ENCODE measurements at regions not wholly inside any gene's neighbourhood (a gene's known extent, or its start where the extent isn't known, plus 50 kb on each side); places are given as distances from the start of the nearest gene placed in this dataset.

DNA sequence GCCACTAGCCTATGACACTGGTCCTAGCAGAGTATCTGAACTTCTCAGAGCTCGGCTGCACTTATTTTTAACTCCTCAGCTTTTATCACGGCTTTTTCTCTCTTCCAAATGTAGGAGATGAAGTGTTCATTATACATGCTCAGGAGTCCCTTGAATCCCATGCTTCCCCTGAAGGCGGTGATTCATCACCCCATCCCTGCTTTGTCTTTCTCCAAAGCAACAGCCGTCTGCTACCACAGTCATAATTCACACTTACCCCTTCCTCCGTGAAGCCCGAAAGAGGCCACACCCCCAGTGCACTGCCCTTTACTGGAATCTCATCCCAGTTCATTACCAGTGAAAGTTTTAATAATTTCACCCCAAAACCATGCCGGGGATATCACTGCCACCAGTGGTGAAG, 301.5 kb upstream of the SHH start:
- TF ChIP-seq, protein P1, sequence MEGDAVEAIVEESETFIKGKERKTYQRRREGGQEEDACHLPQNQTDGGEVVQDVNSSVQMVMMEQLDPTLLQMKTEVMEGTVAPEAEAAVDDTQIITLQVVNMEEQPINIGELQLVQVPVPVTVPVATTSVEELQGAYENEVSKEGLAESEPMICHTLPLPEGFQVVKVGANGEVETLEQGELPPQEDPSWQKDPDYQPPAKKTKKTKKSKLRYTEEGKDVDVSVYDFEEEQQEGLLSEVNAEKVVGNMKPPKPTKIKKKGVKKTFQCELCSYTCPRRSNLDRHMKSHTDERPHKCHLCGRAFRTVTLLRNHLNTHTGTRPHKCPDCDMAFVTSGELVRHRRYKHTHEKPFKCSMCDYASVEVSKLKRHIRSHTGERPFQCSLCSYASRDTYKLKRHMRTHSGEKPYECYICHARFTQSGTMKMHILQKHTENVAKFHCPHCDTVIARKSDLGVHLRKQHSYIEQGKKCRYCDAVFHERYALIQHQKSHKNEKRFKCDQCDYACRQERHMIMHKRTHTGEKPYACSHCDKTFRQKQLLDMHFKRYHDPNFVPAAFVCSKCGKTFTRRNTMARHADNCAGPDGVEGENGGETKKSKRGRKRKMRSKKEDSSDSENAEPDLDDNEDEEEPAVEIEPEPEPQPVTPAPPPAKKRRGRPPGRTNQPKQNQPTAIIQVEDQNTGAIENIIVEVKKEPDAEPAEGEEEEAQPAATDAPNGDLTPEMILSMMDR (IDR thresholded peaks at IDR 0.05): no peak

DNA sequence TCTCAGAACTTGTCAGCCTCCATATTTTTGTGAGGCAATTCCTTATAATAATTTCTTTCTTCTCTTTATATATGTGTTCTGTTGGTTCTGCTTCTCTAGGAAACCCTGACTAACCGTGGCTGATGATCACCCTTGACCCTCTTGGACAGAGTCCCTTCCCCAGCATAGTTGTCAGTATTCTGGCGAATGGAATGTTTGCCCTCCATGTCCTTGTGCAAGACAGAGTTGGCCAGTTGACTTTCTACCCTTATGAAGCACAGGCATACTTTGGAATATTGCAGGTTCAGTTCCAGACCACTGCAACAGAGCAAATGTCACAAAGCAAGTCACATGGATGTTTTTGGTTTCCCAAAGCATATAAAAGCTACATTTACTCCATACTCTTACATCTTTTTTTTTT, 297.7 kb upstream of the SHH start:
- TF ChIP-seq, protein P1 (IDR thresholded peaks at IDR 0.05): no peak

DNA sequence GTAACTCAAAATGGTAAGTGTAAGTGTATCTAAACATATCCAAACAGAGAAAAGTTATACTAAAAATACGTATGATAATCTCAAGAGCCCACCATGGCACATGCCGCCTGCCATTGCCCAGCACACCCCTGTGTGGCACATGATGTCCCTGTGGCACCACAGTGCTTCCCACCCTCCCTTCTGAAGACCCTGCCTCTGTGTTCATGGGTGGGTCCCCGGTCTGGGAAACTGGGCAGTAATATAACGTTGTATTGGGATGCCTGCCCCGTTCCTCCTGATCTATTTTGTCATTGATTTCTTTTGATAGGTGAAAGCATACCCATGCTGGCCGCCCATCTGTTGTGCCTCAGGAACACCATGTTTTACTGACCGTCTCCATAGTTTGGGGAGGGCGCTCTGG, 296.8 kb upstream of the SHH start:
- TF ChIP-seq, protein P1 (IDR thresholded peaks at IDR 0.05): no peak

DNA sequence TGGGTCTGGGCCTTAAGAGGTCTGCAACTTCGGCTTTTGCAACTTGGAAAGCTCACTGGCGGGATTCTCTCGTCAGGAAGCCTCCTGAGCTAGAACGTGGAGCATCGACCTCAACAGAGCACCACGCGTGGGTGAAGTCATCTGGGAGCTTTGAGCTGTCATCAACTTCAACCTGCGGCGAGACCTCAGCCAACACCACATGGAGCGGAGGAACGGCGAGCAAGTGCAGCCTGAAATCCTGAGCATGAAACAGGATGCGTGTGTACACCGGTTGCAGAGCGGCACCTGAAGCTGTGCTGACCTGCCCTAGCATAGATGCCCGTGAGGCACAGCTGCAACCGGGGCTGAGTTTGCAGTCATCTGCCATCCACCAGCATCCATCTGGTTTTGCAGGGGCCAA, 295.7 kb upstream of the SHH start:
- TF ChIP-seq, protein P1 (IDR thresholded peaks at IDR 0.05): no peak

DNA sequence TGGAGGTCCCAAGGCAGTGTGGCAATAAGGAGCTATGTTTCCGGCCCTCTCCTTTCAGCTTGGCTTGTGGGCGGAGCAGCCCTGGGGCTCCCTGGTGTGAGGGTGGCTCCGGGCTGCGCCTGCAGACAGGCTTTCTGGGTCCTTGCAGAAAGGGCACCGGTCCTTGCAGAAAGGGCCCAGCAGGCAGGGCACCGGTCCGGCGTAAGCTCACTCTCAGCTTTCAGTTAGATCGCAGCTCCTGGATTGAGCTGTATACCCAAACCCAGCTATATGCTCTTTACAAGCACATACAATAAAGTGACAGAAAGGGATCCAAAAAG, 293.8 kb upstream of the SHH start:
- TF ChIP-seq, protein P1 (IDR thresholded peaks at IDR 0.05): no peak

DNA sequence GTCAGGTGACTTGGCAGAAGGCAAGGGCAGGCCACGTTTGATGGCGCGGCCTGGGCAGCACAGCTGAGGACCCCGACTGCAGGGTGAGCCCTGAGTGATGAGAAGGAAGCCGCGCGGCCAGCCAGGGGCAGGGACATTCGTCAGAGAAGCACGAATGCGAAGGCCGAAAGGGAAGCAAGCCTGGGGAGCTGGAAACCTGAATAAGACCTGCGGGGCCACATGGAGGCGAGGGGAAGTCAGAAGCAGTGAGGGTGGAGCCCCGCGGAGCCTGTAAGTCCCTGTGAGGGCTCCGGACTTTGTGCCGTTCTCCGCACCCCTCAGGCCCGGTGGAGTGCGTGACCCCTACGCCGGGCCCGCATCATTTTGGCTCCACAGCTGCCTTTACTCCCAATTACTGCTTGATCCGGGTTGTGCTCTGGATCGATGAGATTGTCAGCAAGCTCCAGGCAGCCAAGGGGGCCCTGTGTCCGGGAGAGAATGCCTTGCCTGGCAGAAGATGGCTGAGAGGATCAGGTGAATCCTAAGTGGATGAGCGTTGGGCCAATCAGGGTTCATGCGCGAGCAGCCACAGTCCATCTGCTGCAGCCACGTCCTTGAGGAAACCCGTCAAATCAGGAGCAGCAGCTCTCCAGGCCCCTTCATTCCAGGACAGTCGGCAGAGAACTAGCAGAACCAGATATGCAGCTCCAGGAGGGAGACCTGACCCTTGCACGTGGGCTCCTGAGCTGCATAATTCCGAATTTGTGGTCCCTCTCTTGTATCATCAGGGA, 293.3 kb upstream of the SHH start:
- TF ChIP-seq, protein P1 (IDR thresholded peaks at IDR 0.05): no peak

DNA sequence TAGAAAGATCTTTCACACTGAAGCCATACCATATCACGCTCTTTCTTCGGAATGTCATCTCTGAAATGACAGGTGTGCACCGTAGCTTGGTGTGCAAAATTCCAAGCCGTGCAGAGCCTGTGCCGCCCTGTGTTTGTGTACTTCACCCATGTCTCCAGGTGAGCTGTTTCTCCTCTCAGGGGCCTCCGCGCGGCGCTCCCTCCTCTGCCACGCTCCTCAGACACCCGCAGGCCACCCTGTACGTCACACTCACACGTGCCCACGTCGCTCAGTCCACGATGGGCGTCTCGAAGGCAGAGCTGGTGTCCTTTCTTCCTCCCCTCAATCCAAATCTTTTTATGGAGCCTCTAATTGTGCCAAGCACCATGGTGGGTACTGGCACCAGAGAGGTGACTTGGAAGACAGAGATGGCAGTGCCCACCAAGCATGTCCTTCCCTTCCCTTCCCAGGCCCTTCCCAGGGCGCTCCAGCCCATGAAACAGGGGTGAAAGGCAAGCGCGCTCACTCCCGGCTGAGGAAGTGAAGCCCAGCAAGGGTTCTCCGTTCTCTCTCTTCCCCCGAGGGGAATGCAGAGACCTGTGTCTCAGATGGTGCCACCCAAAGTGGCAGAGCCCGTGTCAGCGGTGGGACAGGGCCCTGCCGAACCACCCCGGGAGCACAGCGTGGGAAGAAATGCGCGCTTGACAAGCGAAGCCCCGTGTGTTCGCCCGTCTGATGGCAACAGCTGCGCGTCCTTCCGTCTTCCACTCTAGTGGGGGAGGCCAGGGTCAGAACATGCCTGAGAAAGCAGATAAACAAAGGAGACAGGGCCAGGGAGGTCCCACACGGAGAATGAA, 292.5 kb upstream of the SHH start:
- TF ChIP-seq, protein P1 (IDR thresholded peaks at IDR 0.05): no peak
